Hepatocyte (in vitro differentiated cells): ENCODE measurements at regions not wholly inside any gene's neighbourhood (a gene's known extent, or its start where the extent isn't known, plus 50 kb on each side); places are given as distances from the start of the nearest gene placed in this dataset.

Experiments used
- EZH2phosphoT487 ChIP-seq: fragments of 200-600 bp; sonication (generic); IDR thresholded peaks from one replicate; pipeline ENCODE4 v1.6.1; 2018; ENCODE audit warnings: antibody characterized with exemption, mild to moderate bottlenecking, low read depth, moderate library complexity; ENCODE audit not compliant: unreplicated experiment, severe bottlenecking
- TF ChIP-seq, protein P1 (sequence below): fragments of 200-600 bp; sonication (generic); IDR thresholded peaks from 2 replicates; pipeline ENCODE4 v1.5.1; 2016; ENCODE audit warnings: antibody characterized with exemption, mild to moderate bottlenecking; ENCODE audit not compliant: poor library complexity

DNA sequence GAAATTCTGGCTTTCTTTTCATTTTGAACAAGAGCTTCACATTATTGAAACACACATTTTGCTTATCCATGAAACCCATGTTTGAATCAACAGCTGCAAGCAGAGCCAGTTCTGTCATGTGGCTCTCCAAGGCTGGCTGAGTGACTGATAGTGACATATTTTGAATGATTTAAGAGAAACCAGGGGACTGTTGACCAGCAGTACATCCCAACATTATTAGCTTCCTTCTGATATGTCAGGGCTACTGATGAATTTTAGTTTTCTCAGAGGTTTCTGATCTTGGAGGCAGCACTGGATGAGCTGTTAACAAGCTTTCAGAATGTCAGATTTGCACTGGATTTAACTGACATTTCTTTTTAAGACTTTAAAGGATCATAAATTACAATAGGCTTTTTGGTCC lies 74.6 kb upstream of the GRXCR1 start:
- no peak for TF ChIP-seq EZH2phosphoT487
- TF ChIP-seq, protein P1, sequence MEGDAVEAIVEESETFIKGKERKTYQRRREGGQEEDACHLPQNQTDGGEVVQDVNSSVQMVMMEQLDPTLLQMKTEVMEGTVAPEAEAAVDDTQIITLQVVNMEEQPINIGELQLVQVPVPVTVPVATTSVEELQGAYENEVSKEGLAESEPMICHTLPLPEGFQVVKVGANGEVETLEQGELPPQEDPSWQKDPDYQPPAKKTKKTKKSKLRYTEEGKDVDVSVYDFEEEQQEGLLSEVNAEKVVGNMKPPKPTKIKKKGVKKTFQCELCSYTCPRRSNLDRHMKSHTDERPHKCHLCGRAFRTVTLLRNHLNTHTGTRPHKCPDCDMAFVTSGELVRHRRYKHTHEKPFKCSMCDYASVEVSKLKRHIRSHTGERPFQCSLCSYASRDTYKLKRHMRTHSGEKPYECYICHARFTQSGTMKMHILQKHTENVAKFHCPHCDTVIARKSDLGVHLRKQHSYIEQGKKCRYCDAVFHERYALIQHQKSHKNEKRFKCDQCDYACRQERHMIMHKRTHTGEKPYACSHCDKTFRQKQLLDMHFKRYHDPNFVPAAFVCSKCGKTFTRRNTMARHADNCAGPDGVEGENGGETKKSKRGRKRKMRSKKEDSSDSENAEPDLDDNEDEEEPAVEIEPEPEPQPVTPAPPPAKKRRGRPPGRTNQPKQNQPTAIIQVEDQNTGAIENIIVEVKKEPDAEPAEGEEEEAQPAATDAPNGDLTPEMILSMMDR = no peak
